ENCODE measurements at regions not wholly inside any gene's neighbourhood (a gene's known extent, or its start where the extent isn't known, plus 50 kb on each side); places are given as distances from the start of the nearest gene placed in this dataset.

DNA sequence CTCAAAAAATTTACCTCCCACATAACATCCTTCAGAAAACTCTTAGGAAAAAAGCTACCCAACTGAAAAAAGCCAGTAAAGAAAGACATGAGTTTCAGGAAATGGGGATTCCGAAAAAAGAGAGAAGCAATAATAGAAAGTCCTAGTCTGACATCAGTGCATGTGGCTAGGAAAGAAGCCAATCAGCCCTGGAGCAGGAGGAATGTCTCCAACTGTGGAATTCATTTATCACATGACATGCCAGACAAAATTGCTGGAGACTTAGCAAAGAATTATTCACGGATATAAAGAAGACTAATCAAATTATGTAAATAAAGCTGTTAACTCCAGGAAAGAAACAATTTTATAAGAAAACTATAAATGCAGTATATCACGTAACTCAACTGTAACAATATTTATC is 258.9 kb upstream of the RARB start:
- no peaks in the 10 kb centered on the region for H3K36me3 ChIP-seq (ENCODE audit: control insufficient read depth, insufficient read depth, low read length)
- no peak for FAIRE-seq
- 3% methylated on average over 3 of the region's 3 CpGs for WGBS (ENCODE audit: insufficient coverage, low coverage, missing lambda C conversion rate)
- no peaks in the 10 kb centered on the region for H3K9me1 ChIP-seq (ENCODE audit: control insufficient read depth, insufficient read depth, low read length)
- no peaks in the 10 kb centered on the region for H3K4me1 ChIP-seq (replicated peaks in 1 of 2; ENCODE audit: control insufficient read depth in 2 of 2, insufficient read depth in 2 of 2, low read length in 2 of 2)
- POLR2A ChIA-PET: no interaction called here
- H4K20me1 ChIP-seq (replicated peaks; ENCODE audit: control insufficient read depth, insufficient read depth, low read length): no peaks in the 10 kb centered on the region
- no peak for ATAC-seq
- no peak overlapping the region for H3K9ac ChIP-seq (ENCODE audit: insufficient read depth in 1 of 2, low read depth in 2 of 2, low read length in 2 of 2)
- CTCF ChIA-PET (ENCODE audit: low intra/inter-chr PET ratio): no interaction called here
- no peaks in the 10 kb centered on the region for H3K79me2 ChIP-seq (ENCODE audit: control insufficient read depth, insufficient read depth, low read length)
- BruUV-seq (replicated peaks): no TSS peak
- no peaks in the 10 kb centered on the region for H3K27me3 ChIP-seq (ENCODE audit: control insufficient read depth in 2 of 2, insufficient read depth in 2 of 2, low read length in 2 of 2)
- DNase-seq (ENCODE audit: extremely low read depth in 1 of 4, low spot score in 3 of 4): no peak
- TF ChIP-seq MAX (CRISPR knock-in tag; IDR thresholded peaks at IDR 0.05) (no peak), MAFG (tag; conservative IDR thresholded peaks at IDR 0.05) (no peak), ASH1L (IDR thresholded peaks at IDR 0.05; ENCODE audit: borderline replicate concordance, low read depth, partially characterized antibody) (no peak)
- H3K27ac ChIP-seq (ENCODE audit: extremely low read depth, low read depth, low read length): no peak overlapping the region
- no peak overlapping the region for H3K4me3 ChIP-seq
- in situ Hi-C loops (cut with MboI): no loop called here
- H2AFZ ChIP-seq (ENCODE audit: low read depth, low read length): no peak overlapping the region
- no peak overlapping the region for H3K4me2 ChIP-seq (ENCODE audit: insufficient read depth, low read length)
- intact Hi-C loops (cut with micrococcal nuclease): no loop called here
- H3K9me3 ChIP-seq (replicated peaks; ENCODE audit: control insufficient read depth, insufficient read depth, low read depth, low read length): no peaks in the 10 kb centered on the region; the same call in 1 of the 2 replicates

- POLR2A ChIA-PET: no interaction called here
Measured at GRCh38 chr3:25170021-25170420, 258.0 kb upstream of the RARB start.

More at GRCh38 chr3:25170021-25170420, 258.0 kb upstream of the RARB start:
- Histone ChIP-seq H3K9me1 (ENCODE audit: control insufficient read depth, insufficient read depth, low read length) (no peaks in the 10 kb centered on the region), H3K4me3 (no peak overlapping the region), H2AFZ (ENCODE audit: low read depth, low read length) (no peak overlapping the region), H3K9me3 (replicated peaks; ENCODE audit: control insufficient read depth, insufficient read depth, low read depth, low read length) (no peaks in the 10 kb centered on the region), H3K4me2 (ENCODE audit: insufficient read depth, low read length) (no peak overlapping the region), H3K27ac (ENCODE audit: extremely low read depth, low read depth, low read length) (no peak overlapping the region), H3K9ac (ENCODE audit: insufficient read depth in 1 of 2, low read depth in 2 of 2, low read length in 2 of 2) (no peak overlapping the region), H4K20me1 (replicated peaks; ENCODE audit: control insufficient read depth, insufficient read depth, low read length) (no peaks in the 10 kb centered on the region), H3K4me1 (replicated peaks in 1 of 2; ENCODE audit: control insufficient read depth in 2 of 2, insufficient read depth in 2 of 2, low read length in 2 of 2) (no peaks in the 10 kb centered on the region), H3K79me2 (ENCODE audit: control insufficient read depth, insufficient read depth, low read length) (no peaks in the 10 kb centered on the region), H3K36me3 (ENCODE audit: control insufficient read depth, insufficient read depth, low read length) (no peaks in the 10 kb centered on the region), H3K27me3 (ENCODE audit: control insufficient read depth in 2 of 2, insufficient read depth in 2 of 2, low read length in 2 of 2) (no peaks in the 10 kb centered on the region)
- no peak for TF ChIP-seq LEF1 (IDR thresholded peaks at IDR 0.05)
- TF ChIP-seq ZNF282 (CRISPR knock-in tag; IDR thresholded peaks at IDR 0.05): no peak
- TF ChIP-seq, protein P1, sequence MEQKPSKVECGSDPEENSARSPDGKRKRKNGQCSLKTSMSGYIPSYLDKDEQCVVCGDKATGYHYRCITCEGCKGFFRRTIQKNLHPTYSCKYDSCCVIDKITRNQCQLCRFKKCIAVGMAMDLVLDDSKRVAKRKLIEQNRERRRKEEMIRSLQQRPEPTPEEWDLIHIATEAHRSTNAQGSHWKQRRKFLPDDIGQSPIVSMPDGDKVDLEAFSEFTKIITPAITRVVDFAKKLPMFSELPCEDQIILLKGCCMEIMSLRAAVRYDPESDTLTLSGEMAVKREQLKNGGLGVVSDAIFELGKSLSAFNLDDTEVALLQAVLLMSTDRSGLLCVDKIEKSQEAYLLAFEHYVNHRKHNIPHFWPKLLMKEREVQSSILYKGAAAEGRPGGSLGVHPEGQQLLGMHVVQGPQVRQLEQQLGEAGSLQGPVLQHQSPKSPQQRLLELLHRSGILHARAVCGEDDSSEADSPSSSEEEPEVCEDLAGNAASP (IDR thresholded peaks at IDR 0.05): no peak
- FAIRE-seq (no peak), ATAC-seq (no peak), DNase-seq (ENCODE audit: extremely low read depth in 1 of 4, low spot score in 3 of 4) (no peak)
- CTCF ChIA-PET (ENCODE audit: low intra/inter-chr PET ratio): no interaction called here
- intact Hi-C loops (cut with micrococcal nuclease) (no loop called here), in situ Hi-C loops (cut with MboI) (no loop called here)
- 0% methylated on average over 3 of the region's 3 CpGs for WGBS (ENCODE audit: insufficient coverage, low coverage, missing lambda C conversion rate)
- BruUV-seq (replicated peaks): no TSS peak

Measured in K562 (cell line).